ENCODE measurements at regions not wholly inside any gene's neighbourhood (a gene's known extent, or its start where the extent isn't known, plus 50 kb on each side); places are given as distances from the start of the nearest gene placed in this dataset.

DNA sequence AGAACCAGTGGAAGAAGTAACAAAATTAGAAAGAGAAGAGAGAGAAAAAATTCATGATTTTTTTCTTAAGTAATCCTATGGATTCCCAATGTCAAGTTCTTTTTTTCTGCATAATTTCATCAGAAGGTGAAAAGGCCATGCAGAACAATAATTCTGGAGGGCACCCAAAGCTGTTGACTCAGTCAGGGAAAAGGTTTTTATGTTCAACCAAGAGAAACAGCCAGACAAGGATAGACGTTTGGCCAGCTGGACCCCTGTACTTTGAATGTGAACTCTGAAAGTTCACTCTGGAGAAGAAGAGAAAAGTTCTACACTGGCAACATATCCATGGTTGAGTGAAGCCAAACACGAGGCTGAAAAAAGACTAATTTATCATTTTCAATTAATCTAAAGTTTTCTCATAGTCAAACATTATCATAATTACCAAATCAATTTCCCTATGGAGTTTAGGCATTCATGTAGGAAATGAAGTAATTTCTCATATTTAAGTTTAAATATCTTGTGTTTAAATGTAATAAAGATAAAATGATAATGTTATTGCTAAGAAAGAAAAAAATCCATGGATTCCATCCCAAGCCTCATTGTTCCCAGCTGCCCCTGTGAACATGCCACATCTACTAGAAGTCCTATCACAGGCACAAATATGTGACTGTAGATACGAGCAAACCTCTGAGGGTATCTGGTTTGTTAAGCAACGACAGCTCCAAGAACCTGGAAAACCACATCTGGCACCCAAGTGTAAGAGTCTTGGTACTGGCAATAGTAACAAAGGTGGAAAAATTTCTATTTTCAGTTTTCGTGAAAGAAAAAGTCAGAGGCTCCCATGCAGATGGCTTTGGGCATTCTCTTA lies 742.7 kb upstream of the ACVR2A start:
- TF ChIP-seq, protein P1, sequence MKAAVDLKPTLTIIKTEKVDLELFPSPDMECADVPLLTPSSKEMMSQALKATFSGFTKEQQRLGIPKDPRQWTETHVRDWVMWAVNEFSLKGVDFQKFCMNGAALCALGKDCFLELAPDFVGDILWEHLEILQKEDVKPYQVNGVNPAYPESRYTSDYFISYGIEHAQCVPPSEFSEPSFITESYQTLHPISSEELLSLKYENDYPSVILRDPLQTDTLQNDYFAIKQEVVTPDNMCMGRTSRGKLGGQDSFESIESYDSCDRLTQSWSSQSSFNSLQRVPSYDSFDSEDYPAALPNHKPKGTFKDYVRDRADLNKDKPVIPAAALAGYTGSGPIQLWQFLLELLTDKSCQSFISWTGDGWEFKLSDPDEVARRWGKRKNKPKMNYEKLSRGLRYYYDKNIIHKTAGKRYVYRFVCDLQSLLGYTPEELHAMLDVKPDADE (IDR thresholded peaks at IDR 0.05) = no peak
- TF ChIP-seq EZH2phosphoT487 (IDR thresholded peaks at IDR 0.05; ENCODE audit: unreplicated experiment) (no peak), CREB1 (CRISPR knock-in tag; IDR thresholded peaks at IDR 0.05; ENCODE audit: low read depth) (no peak), JUNB (IDR thresholded peaks at IDR 0.05; ENCODE audit: unreplicated experiment) (no peak), STAT1 (IDR thresholded peaks at IDR 0.05; ENCODE audit: unreplicated experiment) (no peak), POLR2AphosphoS5 (IDR thresholded peaks at IDR 0.05; ENCODE audit: low read depth) (no peak), EZH2 (IDR thresholded peaks at IDR 0.05; ENCODE audit: low read depth, unreplicated experiment) (no peak), ZNF114 (CRISPR knock-in tag; IDR thresholded peaks at IDR 0.05) (no peak)
- TF ChIP-seq, protein P2, sequence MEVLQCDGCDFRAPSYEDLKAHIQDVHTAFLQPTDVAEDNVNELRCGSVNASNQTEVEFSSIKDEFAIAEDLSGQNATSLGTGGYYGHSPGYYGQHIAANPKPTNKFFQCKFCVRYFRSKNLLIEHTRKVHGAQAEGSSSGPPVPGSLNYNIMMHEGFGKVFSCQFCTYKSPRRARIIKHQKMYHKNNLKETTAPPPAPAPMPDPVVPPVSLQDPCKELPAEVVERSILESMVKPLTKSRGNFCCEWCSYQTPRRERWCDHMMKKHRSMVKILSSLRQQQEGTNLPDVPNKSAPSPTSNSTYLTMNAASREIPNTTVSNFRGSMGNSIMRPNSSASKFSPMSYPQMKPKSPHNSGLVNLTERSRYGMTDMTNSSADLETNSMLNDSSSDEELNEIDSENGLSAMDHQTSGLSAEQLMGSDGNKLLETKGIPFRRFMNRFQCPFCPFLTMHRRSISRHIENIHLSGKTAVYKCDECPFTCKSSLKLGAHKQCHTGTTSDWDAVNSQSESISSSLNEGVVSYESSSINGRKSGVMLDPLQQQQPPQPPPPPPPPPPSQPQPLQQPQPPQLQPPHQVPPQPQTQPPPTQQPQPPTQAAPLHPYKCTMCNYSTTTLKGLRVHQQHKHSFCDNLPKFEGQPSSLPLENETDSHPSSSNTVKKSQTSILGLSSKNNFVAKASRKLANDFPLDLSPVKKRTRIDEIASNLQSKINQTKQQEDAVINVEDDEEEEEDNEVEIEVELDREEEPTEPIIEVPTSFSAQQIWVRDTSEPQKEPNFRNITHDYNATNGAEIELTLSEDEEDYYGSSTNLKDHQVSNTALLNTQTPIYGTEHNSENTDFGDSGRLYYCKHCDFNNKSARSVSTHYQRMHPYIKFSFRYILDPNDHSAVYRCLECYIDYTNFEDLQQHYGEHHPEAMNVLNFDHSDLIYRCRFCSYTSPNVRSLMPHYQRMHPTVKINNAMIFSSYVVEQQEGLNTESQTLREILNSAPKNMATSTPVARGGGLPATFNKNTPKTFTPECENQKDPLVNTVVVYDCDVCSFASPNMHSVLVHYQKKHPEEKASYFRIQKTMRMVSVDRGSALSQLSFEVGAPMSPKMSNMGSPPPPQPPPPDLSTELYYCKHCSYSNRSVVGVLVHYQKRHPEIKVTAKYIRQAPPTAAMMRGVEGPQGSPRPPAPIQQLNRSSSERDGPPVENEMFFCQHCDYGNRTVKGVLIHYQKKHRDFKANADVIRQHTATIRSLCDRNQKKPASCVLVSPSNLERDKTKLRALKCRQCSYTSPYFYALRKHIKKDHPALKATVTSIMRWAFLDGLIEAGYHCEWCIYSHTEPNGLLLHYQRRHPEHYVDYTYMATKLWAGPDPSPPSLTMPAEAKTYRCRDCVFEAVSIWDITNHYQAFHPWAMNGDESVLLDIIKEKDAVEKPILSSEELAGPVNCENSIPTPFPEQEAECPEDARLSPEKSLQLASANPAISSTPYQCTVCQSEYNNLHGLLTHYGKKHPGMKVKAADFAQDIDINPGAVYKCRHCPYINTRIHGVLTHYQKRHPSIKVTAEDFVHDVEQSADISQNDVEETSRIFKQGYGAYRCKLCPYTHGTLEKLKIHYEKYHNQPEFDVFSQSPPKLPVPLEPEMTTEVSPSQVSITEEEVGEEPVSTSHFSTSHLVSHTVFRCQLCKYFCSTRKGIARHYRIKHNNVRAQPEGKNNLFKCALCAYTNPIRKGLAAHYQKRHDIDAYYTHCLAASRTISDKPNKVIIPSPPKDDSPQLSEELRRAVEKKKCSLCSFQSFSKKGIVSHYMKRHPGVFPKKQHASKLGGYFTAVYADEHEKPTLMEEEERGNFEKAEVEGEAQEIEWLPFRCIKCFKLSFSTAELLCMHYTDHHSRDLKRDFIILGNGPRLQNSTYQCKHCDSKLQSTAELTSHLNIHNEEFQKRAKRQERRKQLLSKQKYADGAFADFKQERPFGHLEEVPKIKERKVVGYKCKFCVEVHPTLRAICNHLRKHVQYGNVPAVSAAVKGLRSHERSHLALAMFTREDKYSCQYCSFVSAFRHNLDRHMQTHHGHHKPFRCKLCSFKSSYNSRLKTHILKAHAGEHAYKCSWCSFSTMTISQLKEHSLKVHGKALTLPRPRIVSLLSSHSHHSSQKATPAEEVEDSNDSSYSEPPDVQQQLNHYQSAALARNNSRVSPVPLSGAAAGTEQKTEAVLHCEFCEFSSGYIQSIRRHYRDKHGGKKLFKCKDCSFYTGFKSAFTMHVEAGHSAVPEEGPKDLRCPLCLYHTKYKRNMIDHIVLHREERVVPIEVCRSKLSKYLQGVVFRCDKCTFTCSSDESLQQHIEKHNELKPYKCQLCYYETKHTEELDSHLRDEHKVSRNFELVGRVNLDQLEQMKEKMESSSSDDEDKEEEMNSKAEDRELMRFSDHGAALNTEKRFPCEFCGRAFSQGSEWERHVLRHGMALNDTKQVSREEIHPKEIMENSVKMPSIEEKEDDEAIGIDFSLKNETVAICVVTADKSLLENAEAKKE (CRISPR knock-in tag; IDR thresholded peaks at IDR 0.05) = no peak
- TF ChIP-seq, protein P3, sequence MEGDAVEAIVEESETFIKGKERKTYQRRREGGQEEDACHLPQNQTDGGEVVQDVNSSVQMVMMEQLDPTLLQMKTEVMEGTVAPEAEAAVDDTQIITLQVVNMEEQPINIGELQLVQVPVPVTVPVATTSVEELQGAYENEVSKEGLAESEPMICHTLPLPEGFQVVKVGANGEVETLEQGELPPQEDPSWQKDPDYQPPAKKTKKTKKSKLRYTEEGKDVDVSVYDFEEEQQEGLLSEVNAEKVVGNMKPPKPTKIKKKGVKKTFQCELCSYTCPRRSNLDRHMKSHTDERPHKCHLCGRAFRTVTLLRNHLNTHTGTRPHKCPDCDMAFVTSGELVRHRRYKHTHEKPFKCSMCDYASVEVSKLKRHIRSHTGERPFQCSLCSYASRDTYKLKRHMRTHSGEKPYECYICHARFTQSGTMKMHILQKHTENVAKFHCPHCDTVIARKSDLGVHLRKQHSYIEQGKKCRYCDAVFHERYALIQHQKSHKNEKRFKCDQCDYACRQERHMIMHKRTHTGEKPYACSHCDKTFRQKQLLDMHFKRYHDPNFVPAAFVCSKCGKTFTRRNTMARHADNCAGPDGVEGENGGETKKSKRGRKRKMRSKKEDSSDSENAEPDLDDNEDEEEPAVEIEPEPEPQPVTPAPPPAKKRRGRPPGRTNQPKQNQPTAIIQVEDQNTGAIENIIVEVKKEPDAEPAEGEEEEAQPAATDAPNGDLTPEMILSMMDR (conservative IDR thresholded peaks at IDR 0.05; ENCODE audit: low read depth in 2 of 2) = no peak
- H3F3A ChIP-seq (replicated peaks; ENCODE audit: low read depth) = no peaks in the 10 kb centered on the region
- H3K4me1 Mint-ChIP-seq = peaks cover 6% of the 10 kb centered on the region; the same call in 2 of the 3 replicates
- no peak overlapping the region for H2AFZ ChIP-seq
- no peaks in the 10 kb centered on the region for H3K79me2 ChIP-seq (replicated peaks; ENCODE audit: insufficient read depth)
- no peak overlapping the region for H3K27ac ChIP-seq (ENCODE audit: low read depth)
- H3K4me3 ChIP-seq = no peak overlapping the region
- H3K9me2 ChIP-seq (ENCODE audit: insufficient read depth) = peaks cover 23% of the 10 kb centered on the region; the same call in 1 of the 2 replicates
- no peaks in the 10 kb centered on the region for H3K4me1 ChIP-seq (ENCODE audit: insufficient read depth)
- no peaks in the 10 kb centered on the region for H3K27me3 Mint-ChIP-seq (ENCODE audit: insufficient read depth, low read depth, poor library complexity)
- DNase-seq (ENCODE audit: low spot score) = no peak
- H3K4me2 ChIP-seq = no peak overlapping the region
- no peak overlapping the region for H3K4me3 Mint-ChIP-seq
- ATAC-seq = no peak
- H3K36me3 ChIP-seq (ENCODE audit: insufficient read depth) = no peaks in the 10 kb centered on the region
- no peaks in the 10 kb centered on the region for H3K9me3 Mint-ChIP-seq
- no peak overlapping the region for H3K27ac Mint-ChIP-seq
- H3K36me3 Mint-ChIP-seq (ENCODE audit: low read depth) = no peaks in the 10 kb centered on the region
- H3K27me3 ChIP-seq (ENCODE audit: insufficient read depth) = no peaks in the 10 kb centered on the region
- H4K20me1 ChIP-seq (replicated peaks; ENCODE audit: insufficient read depth) = no peaks in the 10 kb centered on the region

Measured in GM23338 (cell line).